GM23248 (cell line): ENCODE measurements at regions not wholly inside any gene's neighbourhood (a gene's known extent, or its start where the extent isn't known, plus 50 kb on each side); places are given as distances from the start of the nearest gene placed in this dataset. TPM values are rescaled to one million over a fixed set of nuclear protein-coding genes. Genes with fewer than 3 reads are reported as not detected.
A peak's percentile ranks its signal among the peaks of the same experiment; 100 is the strongest.

Experiments used
- DNase-seq: peaks from one replicate; pipeline ENCODE4 v3.0.0-alpha.2; 2015
- H2AFZ ChIP-seq: fragments of 200-600 bp; sonication (generic); 2 replicates; pipeline ENCODE4 v1.6.1; 2016; ENCODE audit warnings: antibody characterized with exemption
- H3F3A ChIP-seq: fragments of 200-600 bp; sonication (generic); 2 replicates; pipeline ENCODE4 v1.6.1; 2016; ENCODE audit warnings: mild to moderate bottlenecking, antibody characterized with exemption, mixed run types; ENCODE audit not compliant: insufficient read depth
- H3K27ac ChIP-seq: fragments of 200-600 bp; sonication (generic); 2 replicates; pipeline ENCODE4 v1.5.1; 2016; ENCODE audit warnings: mild to moderate bottlenecking
- H3K27me3 ChIP-seq: fragments of 200-600 bp; sonication (generic); replicated peaks from 2 replicates; pipeline ENCODE4 v1.6.1; 2016; ENCODE audit warnings: mild to moderate bottlenecking; ENCODE audit not compliant: insufficient read depth
- H3K36me3 ChIP-seq: fragments of 200-600 bp; sonication (generic); 2 replicates; pipeline ENCODE4 v1.6.1; 2016; ENCODE audit warnings: low read depth, mild to moderate bottlenecking
- H3K4me1 ChIP-seq: fragments of 200-600 bp; sonication (generic); 2 replicates; pipeline ENCODE4 v1.6.1; 2016; ENCODE audit warnings: mild to moderate bottlenecking; ENCODE audit not compliant: insufficient read depth
- H3K4me2 ChIP-seq: fragments of 200-600 bp; sonication (generic); one replicate; pipeline ENCODE4 v1.6.1; 2016; ENCODE audit warnings: mild to moderate bottlenecking; ENCODE audit not compliant: unreplicated experiment
- H3K4me3 ChIP-seq: fragments of 200-600 bp; sonication (generic); 2 replicates; pipeline ENCODE4 v1.5.1; 2016; ENCODE audit warnings: mild to moderate bottlenecking
- H3K79me2 ChIP-seq: fragments of 200-600 bp; sonication (generic); 2 replicates; pipeline ENCODE4 v1.6.1; 2016; ENCODE audit warnings: mild to moderate bottlenecking; ENCODE audit not compliant: insufficient read depth
- H3K9ac ChIP-seq: fragments of 200-600 bp; sonication (generic); 2 replicates; pipeline ENCODE4 v1.6.1; 2016; ENCODE audit warnings: mild to moderate bottlenecking
- H3K9me2 ChIP-seq: fragments of 200-600 bp; sonication (generic); 2 replicates; pipeline ENCODE4 v1.6.1; 2016; ENCODE audit warnings: mixed run types, mild to moderate bottlenecking, moderate library complexity; ENCODE audit not compliant: insufficient read depth
- H3K9me3 ChIP-seq: fragments of 200-600 bp; sonication (generic); one replicate; pipeline ENCODE4 v1.6.1; 2017; ENCODE audit warnings: low read depth
- H4K20me1 ChIP-seq: fragments of 200-600 bp; sonication (generic); 2 replicates; pipeline ENCODE4 v1.6.0; 2016; ENCODE audit not compliant: insufficient read depth
- EZH2 ChIP-seq: fragments of 200-600 bp; sonication (generic); IDR thresholded peaks from 2 replicates; pipeline ENCODE4 v1.6.1; 2018; ENCODE audit warnings: antibody characterized with exemption, mild to moderate bottlenecking; ENCODE audit not compliant: insufficient read depth, poor library complexity, severe bottlenecking
- EZH2phosphoT487 ChIP-seq: fragments of 200-600 bp; sonication (generic); IDR thresholded peaks from 2 replicates; pipeline ENCODE4 v1.6.1; 2018; ENCODE audit warnings: antibody characterized with exemption, moderate library complexity, mild to moderate bottlenecking, low read depth; ENCODE audit not compliant: insufficient read depth
- WGBS, 2 experiments: methylation state at CpG; one replicate each; pipeline ENCODE4 v1.1.6; 2015 to 2017; ENCODE audit warnings: low lambda C conversion rate in 2 of 2, low coverage in 1 of 2; ENCODE audit errors: missing lambda C conversion rate in 2 of 2; 5-methylcytosine and 5-hydroxymethylcytosine counted together
- in situ Hi-C: fragments of 300-500 bp; cut with MboI; formaldehyde crosslinking; loops from 2 replicates; pipeline ENCODE4 v1.15.0; 2020
- small RNA-seq: library from RNA; depleted of rRNA; stranded (forward); fragments of <200 nt; gene quantifications from one replicate; pipeline ENCODE3, GENCODE V24; 2014; ENCODE audit warnings: low read depth, low replicate concordance

DNA sequence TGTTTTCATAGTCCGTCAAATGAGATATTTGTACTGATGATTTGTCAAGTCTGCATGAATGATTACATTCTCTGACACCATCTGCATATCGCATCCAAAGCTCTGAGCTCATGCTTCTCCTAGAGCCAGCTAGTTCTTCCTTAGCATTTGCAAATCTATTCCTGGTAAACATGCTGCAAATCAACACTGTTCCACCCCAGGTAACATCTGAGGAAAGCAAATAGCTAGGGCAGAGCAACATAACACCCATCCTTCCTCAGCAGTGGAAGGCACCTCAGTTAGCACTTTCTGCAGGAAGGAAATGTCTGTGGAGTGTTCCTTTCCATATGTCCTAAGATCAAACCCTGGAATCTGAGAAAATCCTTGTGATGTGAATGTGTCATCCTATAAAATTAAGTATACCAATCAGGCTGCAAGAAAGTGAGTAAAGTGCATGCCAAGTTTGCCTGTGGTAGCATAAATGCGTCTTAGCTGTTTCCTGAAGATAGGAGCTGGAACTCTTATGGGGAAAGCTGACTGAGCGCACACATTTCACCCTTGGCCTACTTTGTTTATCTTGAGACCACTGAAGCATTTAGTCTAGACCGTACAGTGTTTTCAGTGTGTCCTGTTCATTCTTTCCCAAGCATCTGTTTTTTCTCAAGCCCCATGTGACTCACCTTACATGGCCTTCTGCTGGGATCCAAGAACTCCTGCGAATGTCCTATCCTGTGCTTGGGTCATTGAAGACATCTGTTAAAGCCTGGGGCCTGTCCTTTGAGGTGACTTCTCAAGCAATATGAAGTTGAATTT, 50.9 kb upstream of the STARD4 start:
- no peak for TF ChIP-seq EZH2phosphoT487
- TF ChIP-seq EZH2: no peak
- H2AFZ ChIP-seq: no peak overlapping the region
- H3K9ac ChIP-seq: no peak overlapping the region
- H3K9me2 ChIP-seq: no peaks in the 10 kb centered on the region
- no peaks in the 10 kb centered on the region for H3K79me2 ChIP-seq
- H3K4me1 ChIP-seq: no peaks in the 10 kb centered on the region
- no peaks in the 10 kb centered on the region for H3K36me3 ChIP-seq
- no peak overlapping the region for H3K4me3 ChIP-seq
- no peaks in the 10 kb centered on the region for H4K20me1 ChIP-seq
- in situ Hi-C loops: no loop called here
- H3K27me3 ChIP-seq: no peaks in the 10 kb centered on the region
- H3K9me3 ChIP-seq: no peaks in the 10 kb centered on the region
- H3F3A ChIP-seq: no peaks in the 10 kb centered on the region
- WGBS, 2 experiments: 52 to 53% methylated on average over 6 of the region's 6 CpGs
- no peak overlapping the region for H3K4me2 ChIP-seq
- DNase-seq: peak; percentile 46
- no peak overlapping the region for H3K27ac ChIP-seq

- H3K9me3 ChIP-seq: no peaks in the 10 kb centered on the region
- no peaks in the 10 kb centered on the region for H3F3A ChIP-seq
- DNase-seq: no peak
- TF ChIP-seq EZH2phosphoT487 (no peak), EZH2 (no peak)
- H3K79me2 ChIP-seq: no peaks in the 10 kb centered on the region
- 64 to 80% methylated on average over 3 of the region's 3 CpGs for WGBS, 2 experiments
- no peak overlapping the region for H2AFZ ChIP-seq
- H3K9me2 ChIP-seq: no peaks in the 10 kb centered on the region
- no peaks in the 10 kb centered on the region for H3K4me1 ChIP-seq
- H4K20me1 ChIP-seq: no peaks in the 10 kb centered on the region
- no peak overlapping the region for H3K9ac ChIP-seq
- H3K27me3 ChIP-seq: no peaks in the 10 kb centered on the region
- no peak overlapping the region for H3K27ac ChIP-seq
- no peak overlapping the region for H3K4me2 ChIP-seq
- no peak overlapping the region for H3K4me3 ChIP-seq
- no peaks in the 10 kb centered on the region for H3K36me3 ChIP-seq
- in situ Hi-C loops: no loop called here
These were observed 50.2 kb upstream of the STARD4 start for GRCh38 chr5:111562561-111562960.

Small RNA genes lying in the stretch of these regions (small RNA-seq; reads per million reads assigned to genes)
- gene AC008967.1: not detected
- gene HMGN1P13: not detected
